GM20431 (cell line): ENCODE measurements at regions not wholly inside any gene's neighbourhood (a gene's known extent, or its start where the extent isn't known, plus 50 kb on each side); places are given as distances from the start of the nearest gene placed in this dataset.

Experiments
- in situ Hi-C: fragments of 300-500 bp; cut with MseI, MboI; formaldehyde crosslinking; loops from one replicate; pipeline ENCODE4 v1.15.0; 2020; ENCODE audit warnings: low sequenced_read_pairs; ENCODE audit not compliant: unreplicated experiment

DNA sequence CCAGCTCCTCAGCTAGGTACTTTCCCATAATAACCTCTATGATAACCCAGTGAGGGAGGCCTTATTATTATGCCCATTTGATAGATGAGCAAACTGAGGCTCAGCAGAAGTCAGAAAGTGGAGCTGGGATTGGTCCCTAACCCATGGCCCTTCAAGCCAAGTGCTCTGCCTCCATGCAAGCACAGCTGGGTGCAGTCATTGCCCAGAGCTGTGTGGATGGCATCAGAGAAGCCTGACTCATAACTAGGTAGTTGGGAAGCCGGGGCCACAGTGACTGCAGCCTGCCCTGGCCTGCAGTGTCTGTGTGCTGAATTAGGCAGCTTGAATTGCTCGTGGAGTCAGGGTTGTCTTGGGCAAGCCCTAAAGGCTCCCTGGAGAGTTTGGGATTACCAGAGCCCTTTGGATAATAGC lies 89.9 kb upstream of the SLC2A1 start:
- in situ Hi-C loops, result no loop called here

DNA sequence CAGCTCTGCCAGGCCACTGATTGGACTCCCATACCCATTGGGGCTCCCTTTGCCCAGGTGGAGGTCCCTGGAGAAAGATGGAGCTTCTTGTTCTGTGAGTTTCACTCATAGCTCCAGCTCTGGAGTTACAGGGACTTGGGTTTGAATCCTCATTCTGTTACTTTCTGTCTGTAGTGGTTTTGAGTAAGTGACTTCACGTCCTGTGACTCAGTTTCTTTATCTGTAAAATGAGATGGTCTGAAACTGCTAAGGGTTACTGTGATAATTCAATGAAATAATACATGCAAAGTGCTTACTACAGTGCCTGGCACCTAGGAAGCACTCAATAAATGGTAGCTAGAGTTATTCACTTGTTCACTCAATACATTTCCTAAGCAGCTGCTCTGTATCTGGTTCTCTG lies 88.5 kb upstream of the SLC2A1 start:
- in situ Hi-C loops, result no loop called here

DNA sequence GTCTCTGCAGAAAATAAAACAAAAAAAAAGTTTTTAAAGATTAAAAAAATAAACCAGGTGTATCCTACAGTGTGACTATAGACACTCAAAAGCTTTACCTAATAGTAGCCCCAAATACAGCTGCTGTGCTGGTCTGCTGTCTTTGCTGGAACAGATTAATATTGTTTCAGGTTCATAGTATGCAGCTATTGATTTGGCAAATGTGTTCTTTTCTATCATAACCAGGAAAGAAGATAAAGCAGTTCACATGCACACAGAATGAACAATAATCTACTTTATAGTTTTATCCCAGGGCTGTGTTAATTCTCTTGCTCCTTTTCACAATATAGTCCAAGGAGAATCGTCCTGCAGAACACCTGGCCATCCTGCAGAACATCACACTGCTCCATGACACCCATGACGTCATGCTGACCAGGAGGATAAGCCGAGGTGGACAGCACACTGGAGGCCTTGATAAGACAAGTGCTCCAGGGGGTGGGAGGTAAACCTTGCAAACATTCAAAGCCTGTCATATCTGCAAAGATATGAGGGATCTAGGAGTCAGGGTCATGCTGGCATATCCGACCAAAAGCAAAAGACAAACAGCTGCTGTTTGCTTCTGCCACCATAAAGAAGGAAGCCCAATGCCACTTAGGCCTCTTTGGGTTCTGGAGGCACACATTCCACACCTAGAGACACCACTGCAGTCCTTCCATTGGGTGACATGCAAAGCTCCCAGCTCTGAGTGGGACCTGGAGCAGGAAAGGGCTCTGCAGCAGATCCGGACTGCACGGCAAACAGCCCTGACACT lies 86.1 kb upstream of the SLC2A1 start:
- in situ Hi-C loops, result no loop called here

DNA sequence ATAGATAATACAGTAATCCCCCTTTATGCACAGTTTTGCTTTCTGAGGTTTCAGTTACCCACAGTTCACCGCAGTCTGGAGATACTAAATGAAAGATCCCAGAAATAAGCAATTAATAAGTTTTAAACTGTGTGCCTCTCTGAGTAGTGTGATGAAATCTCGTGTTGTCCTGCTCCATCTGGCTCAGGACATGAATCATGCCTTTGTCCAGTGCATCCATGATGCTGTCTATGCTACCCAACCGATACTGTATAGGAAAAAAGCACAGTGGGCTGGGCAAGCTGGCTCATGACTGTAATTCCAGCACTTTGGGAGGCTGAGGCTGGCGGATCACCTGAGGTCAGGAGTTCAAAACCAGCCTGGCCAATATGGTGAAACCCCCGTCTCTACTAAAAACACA lies 85.0 kb upstream of the SLC2A1 start:
- in situ Hi-C loops, result no loop called here

DNA sequence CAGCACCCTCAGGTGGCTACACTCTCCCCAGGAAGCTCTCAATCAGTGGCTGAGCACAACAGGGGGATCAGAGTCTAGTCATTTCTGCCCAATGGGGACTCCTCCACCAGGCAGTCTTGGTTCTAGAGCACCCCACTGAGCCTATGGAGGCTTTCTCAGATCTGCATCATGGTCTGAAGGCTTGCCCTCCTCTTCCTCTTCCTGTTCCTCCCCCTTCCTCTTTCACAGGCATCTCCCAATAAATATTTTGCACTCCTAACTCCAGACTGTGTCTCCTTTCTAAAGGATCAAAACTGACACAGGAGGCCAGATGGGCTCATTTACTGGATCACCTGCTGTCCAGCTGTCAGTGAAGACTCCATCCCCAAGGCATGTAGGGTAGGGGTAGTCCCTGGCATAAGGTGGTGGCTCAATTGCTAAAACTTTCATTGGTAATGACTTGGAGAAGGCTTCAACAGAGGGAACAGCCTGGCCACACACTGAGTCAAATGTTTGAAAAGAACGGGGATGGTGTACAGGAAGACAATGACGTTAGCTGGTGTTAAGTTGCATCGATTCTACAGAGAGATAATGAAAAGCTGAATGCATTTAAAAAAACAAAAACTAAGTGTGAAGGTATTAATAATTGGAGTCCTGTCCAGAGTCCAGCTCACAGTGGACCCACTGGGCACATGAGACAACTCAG lies 84.2 kb upstream of the SLC2A1 start:
- in situ Hi-C loops, result no loop called here

DNA sequence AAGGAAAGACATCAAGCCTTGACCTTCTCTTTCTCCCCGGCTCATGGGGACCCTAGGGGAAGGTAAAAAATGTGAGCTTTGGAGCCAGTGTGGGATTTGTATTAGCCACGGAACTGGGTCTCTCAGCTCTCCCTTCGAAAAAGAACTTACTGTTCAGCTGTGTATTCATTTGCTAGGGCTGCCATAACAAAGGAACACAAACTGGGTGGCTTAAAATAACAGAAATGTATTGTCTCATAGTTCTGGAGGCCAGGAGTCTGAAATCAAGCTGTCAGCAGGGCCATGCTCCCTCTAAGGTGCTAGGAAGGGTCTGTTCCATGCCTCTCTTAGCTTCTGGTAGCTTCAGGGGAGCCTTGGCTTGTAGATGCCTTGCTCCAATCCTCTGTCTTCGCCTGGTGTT lies 83.5 kb upstream of the SLC2A1 start:
- in situ Hi-C loops, result no loop called here

DNA sequence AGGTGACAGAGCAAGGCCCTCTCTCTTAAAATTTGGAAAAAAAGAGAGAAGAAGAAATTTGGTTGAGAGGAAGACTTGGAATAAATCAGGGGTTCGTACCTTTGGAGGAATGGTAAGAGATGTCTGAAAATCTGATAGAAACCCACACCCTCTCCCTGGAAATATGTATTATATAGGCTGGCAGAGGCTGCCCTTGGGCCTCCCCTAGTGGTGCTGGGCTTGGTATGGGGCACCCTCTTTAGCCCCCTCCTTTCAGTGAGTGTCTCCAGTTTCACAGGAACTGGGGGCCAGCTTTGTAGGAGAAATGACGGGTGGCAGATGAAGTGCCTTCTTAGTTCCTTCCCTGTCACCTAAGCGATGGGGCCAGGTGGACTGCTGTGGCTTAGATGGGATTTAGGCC lies 82.9 kb upstream of the SLC2A1 start:
- in situ Hi-C loops, result no loop called here

DNA sequence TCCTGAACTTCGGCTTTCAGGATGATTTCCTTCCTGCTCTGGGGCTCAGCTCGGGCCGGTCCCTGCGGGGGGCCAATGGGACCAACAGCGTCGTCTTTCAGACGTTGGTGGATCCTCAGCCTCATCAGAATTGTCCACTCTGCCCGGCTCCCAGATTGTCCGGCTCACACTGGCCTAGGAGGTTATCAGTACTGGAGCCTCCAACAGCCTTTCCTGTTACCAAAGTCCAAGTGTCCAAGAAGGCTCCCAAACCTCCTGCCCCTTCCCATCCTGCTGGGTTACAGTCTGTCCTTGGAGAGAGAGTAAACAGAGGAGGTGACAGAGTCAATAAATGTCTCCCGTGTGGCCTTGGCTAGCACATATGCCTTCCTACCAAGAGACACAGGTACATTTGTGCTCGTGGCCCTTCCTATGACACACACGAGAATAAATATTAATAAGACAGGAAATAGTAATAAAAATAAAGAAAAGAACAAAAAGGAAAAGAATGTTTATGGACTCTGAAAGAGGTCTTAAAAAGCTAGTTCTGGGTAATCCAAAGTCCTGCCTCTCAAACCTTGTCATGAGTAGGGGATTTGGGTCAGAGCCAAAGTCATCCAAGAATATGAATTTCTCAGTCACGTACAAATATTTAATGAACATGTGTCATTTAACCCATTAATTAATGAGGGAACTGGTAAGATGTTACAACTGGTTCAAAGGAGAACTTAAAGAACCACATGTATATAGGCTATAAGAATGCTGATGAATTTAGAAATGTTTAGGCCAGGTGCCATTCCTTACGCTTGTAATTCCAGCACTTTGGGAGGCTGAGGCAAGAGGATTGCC lies 80.8 kb upstream of the SLC2A1 start:
- in situ Hi-C loops, result no loop called here

DNA sequence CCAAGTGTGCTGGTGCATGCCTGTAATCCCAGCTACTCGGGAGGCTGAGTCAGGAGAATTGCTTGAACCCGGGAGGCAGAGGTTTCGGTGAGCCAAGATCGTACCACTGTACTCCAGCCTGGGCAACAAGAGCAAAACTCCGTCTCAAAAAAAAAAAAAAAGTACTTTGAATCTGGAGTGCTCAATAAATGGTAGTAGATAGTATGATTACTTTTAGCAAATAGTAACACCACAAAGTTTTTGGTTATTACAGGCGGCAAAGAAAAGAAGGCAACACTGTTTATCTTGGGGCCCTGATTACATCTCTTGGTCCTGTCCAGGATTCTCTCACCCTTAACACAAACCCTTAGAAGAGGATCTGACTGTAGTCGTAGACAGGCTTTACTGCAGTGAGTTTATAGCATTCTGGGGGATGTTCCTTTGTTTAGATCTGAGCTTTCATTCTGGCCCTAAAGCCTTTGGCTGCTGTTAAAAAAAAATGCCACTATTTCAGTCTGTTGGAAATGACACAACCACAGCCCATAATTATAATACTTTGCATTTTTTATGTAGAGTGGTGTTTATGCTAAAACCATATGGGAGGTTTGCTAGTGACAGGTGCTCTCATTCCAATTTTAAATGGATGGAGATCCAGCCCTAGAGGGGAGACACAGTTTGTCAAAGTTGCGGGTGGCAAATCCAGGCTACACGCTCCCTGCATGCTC lies 79.7 kb upstream of the SLC2A1 start:
- in situ Hi-C loops, result no loop called here

DNA sequence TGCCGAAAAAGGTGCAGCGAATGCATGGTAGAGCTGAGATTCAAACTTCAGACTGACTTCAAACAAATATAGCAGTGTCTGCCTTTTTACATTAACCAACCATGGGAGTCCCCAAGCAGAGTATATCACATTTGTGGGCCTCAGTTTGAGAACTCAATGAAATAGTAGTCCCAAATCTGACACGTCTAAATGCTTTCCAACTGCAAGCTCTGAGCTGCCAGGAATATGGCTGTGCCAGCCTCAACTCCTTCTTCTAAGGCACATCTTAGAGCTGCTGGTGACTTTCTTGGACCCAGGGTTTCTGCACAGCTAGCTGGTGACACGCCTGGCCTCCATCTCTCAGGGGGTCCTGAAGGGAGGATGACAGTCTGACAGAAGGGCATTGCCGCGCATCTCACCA lies 78.8 kb upstream of the SLC2A1 start:
- in situ Hi-C loops, result no loop called here

DNA sequence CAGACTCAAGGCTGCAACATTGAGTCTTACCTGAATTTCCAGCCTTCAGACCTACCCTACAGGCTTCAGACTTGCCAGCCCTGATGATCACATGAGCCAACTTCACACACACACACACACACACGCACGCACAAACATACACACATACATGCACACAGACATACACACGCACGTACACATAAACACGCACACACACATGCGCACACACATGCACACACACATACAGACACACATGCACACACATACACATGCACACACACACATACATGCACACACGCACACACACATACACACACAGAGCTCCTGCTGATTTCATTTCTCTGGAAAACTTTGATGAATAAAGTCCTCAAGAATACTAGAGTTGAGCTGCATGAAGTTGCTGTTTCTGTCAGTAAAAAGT lies 78.3 kb upstream of the SLC2A1 start:
- in situ Hi-C loops, result no loop called here

DNA sequence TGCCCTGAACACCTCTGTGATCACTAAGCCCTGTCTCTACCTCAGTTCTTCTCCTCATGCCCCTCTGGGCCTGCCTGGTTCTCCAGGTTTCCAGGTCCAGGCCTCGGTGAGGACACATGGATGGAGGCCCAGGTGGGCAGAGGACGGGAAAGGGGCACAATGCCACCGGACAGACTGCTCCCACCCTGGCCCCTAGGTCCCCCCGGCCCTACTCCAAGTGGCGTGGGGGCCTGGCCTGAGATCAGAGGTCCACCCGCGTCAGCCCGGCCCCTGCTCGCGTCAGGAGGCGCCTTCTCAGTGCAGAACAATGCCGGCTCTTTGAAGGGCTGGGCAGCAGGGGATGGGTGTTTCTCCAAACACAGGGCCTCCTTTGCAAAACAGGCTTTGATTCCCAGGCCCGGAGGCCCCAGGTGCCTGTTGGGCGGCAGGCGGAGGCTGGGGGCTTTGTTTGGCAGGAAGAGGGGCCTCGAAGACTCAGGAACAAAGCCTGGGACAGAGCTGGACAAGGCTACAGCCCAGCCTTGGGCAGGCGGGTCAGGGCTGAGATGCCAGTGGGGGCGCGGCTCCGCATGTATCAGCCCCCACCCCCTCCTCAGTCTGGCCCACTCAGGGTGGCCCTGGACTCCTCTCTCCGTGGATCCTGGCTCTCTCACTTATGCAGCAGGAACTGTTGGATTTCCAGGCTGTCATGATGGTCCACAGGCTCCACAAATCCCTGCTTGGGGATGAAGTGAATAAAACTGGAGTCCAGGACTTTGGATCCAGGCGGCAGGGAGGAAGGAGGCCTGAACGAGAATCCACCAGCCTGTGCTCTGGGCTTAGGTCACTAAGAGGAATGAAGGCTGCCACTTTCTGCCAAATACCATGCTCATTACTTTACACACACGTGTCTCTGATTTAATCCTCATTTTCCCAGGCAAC lies 77.4 kb upstream of the SLC2A1 start:
- in situ Hi-C loops, result no loop called here

DNA sequence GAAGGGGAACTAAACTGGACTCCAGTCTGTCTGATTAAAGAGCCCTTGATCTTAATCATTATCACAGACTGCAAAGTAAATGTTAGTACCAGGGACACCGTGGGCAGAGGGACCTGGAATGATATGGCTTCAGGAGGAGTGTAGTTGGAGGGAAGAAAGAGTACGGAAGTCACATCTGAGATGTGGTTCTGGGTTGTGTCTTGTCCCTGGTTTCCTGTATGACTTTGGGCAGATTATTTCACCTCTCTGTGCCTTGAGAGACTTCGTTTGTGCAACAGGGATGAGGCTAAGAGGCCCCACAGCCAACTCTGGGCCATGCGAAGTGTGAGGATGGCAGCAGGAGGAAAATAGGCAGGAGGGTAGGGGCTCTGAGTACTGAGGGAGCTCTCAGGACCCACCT lies 76.1 kb upstream of the SLC2A1 start:
- in situ Hi-C loops, result no loop called here

DNA sequence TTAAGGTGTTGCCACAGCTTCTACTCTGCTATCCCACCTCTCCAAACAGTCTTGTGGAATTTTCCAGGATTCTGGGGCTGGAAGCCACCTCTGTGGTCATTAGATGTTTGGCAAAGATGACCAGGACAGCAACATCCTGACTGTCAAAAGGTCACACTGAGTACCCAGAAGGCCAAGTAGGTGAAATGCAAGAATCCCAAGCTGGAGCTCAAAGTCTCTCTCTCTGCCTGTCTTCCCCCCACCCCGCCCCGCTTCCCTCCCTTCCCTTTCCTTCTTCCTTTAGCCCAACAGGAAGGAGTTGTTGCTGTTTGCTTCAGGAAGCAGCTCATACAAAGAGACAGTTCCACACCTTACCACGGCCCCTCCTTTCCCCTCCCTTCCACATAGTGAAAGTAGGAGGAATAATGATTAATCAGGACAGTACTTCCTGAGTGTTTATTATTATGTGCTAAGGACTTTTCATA lies 75.6 kb upstream of the SLC2A1 start:
- in situ Hi-C loops, result no loop called here

DNA sequence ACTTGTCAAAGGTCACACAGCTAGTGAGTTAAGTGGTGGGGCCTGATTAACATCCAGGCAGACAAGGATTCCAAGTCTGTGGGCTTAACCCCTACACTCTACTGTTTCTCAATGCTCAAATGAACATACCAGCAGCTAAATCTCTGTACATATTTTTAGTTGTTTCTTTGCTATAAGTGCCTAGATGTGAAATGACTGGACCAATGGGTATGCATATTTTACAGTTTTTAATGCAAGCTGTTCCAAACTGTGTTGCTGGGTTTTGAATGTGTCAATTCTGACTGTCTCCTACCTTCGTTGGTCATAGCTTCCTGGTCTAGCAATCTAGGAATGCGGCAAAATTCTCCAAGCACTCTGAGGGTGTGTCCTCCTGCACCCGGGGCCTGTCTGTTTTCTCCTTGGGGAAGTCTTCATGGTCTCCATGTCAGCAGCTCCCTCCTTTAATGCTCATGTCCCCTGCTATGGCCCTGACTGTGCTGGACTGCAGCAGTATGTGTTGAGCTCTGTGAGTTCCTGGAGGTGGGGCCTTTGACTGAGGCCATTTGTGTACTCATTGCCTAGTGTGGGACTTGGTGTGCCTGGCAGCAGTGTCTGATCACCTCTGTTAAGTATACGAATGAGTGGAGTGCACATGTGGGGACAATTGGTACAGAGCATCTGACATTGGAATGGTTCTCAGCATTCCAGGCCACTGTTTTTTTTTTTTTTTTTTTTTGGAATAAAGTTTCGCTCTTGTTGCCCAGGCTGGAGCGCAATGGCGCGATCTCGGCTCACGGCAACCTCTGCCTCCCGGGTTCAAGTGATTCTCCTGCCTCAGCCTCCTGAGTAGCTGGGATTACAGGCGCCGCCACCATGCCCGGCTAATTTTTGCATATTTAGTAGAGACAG lies 72.9 kb upstream of the SLC2A1 start:
- in situ Hi-C loops, result no loop called here

DNA sequence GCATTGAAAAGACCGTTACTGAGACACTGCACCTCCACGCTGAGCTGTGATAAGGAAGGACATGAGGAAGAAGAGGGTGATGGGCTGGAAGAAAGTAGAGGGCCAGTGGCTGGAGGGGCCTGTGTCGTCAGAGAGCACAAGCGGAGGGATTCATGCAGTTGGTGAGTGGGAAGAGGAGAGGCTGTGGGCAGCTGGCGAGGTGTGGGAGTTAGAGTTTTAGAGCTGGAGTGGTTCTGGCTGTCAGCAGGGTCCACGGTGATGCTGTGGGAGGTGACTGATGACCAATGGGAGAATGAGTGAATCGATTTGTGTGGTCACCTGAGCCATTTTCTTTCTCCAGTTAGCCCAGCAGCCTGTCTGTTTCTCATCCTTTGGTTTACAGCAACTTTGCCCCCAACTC lies 66.2 kb upstream of the SLC2A1 start:
- in situ Hi-C loops, result no loop called here

DNA sequence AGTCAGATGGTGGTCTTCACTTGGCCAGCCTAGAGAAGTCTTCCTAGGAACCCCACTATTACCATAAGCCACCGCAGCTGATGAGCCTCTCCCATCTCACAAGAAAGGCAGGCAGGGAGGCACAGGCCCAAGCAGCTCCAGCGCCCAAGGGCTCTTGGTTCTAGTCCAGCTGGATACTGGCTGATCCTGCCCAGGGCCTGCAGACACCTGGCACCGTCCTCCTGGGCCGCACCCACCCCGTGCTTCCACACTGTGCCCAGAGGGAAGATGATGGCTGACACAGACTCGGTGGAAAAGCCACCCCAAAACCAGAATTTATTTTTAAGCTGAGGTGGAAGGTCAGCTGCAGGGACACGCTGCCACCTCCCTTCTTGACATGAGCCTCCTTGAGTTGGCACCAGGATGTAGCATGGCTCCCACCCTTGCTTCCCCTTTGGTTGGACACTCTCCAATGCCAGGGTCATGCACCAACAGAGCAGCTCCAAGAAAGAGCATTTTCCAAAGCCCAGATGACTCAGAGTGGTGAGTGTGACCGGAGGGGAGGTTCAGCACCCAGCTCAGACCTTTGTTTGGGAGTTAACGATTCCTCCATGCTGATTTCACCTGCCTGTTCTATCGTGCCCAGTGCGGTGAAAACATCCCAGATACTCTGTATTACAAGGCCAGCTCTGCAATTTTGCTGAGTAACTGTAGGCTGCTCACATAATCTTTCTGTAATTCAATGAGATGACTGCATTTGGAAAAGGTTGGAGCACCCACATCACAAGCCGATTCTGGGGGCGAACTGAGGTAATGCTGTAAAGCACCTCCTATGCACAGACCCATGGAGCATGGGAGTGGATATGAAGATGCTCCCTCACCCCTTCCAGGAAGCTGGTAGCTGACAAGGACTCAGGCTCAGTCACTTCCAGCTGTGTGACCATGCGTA lies 63.1 kb upstream of the SLC2A1 start:
- in situ Hi-C loops, result no loop called here
